Hepatocyte (in vitro differentiated cells): ENCODE measurements at regions not wholly inside any gene's neighbourhood (a gene's known extent, or its start where the extent isn't known, plus 50 kb on each side); places are given as distances from the start of the nearest gene placed in this dataset.

Experiments used
- DNase-seq: peaks from one replicate; pipeline ENCODE4 v3.0.0-alpha.2; 2016; ENCODE audit warnings: low spot score
- H2AFZ ChIP-seq: fragments of 200-600 bp; sonication (generic); 2 replicates; pipeline ENCODE4 v1.6.0; 2016; ENCODE audit warnings: antibody characterized with exemption, mild to moderate bottlenecking
- H3K27ac ChIP-seq: fragments of 200-600 bp; sonication (generic); 2 replicates; pipeline ENCODE4 v1.5.1; 2016; ENCODE audit warnings: mild to moderate bottlenecking
- H3K27me3 ChIP-seq: fragments of 200-600 bp; sonication (generic); 2 replicates; pipeline ENCODE4 v1.6.1; 2016
- H3K36me3 ChIP-seq: fragments of 200-600 bp; sonication (generic); replicated peaks from 2 replicates; pipeline ENCODE4 v1.5.1; 2016; ENCODE audit warnings: low read depth; ENCODE audit not compliant: insufficient read depth
- H3K4me1 ChIP-seq: fragments of 200-600 bp; sonication (generic); 2 replicates; pipeline ENCODE4 v1.5.1; 2016; ENCODE audit warnings: mild to moderate bottlenecking, moderate library complexity; ENCODE audit not compliant: insufficient read depth
- H3K4me2 ChIP-seq: fragments of 200-600 bp; sonication (generic); 2 replicates; pipeline ENCODE4 v1.6.0; 2016
- H3K4me3 ChIP-seq: fragments of 200-600 bp; sonication (generic); 2 replicates; pipeline ENCODE4 v1.5.1; 2016; ENCODE audit warnings: mild to moderate bottlenecking
- H3K79me2 ChIP-seq: fragments of 200-600 bp; sonication (generic); 2 replicates; pipeline ENCODE4 v1.6.0; 2017; ENCODE audit warnings: mild to moderate bottlenecking
- H3K9me2 ChIP-seq: fragments of 200-600 bp; sonication (generic); replicated peaks from 2 replicates; pipeline ENCODE4 v1.6.0; 2017; ENCODE audit warnings: mild to moderate bottlenecking; ENCODE audit not compliant: insufficient read depth
- H3K9me3 ChIP-seq: fragments of 200-600 bp; sonication (generic); 2 replicates; pipeline ENCODE4 v1.5.1; 2016; ENCODE audit warnings: low read depth, mild to moderate bottlenecking
- H4K20me1 ChIP-seq: fragments of 200-600 bp; sonication (generic); 2 replicates; pipeline ENCODE4 v1.6.0; 2016; ENCODE audit warnings: mild to moderate bottlenecking; ENCODE audit not compliant: insufficient read depth, poor library complexity, severe bottlenecking
- EZH2 ChIP-seq: fragments of 200-600 bp; sonication (generic); IDR thresholded peaks from 2 replicates; pipeline ENCODE4 v1.6.1; 2016; ENCODE audit warnings: antibody characterized with exemption, mild to moderate bottlenecking, borderline replicate concordance
- EZH2phosphoT487 ChIP-seq: fragments of 200-600 bp; sonication (generic); IDR thresholded peaks from one replicate; pipeline ENCODE4 v1.6.1; 2018; ENCODE audit warnings: antibody characterized with exemption, mild to moderate bottlenecking, low read depth, moderate library complexity; ENCODE audit not compliant: unreplicated experiment, severe bottlenecking
- WGBS: methylation state at CpG from one replicate; pipeline ENCODE4 v1.1.6; 2016; ENCODE audit warnings: low lambda C conversion rate; ENCODE audit errors: missing lambda C conversion rate; 5-methylcytosine and 5-hydroxymethylcytosine counted together
- TF ChIP-seq, protein P1 (sequence below): fragments of 200-600 bp; sonication (generic); IDR thresholded peaks from 2 replicates; pipeline ENCODE4 v1.5.1; 2016; ENCODE audit warnings: antibody characterized with exemption, mild to moderate bottlenecking; ENCODE audit not compliant: poor library complexity

DNA sequence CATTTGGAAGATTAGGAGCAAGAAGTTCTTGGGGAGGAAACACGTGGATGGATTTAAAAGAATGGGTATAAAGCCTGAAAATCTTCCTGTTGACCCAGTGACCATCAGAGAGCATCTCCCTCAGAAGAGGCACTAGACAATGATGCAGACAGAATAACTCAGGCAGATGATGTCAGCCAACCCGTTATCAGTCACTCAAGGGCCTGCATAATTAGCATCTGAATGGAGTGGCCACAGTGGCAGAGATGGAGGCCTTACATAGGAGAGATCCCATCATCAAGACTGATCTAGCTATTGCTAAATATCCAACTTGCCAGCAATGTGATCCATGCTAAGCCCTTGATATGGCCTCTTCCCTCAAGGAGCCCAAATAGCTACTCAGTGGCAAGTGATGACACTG lies 70.7 kb upstream of the CD82 start:
- Histone ChIP-seq H4K20me1 (no peaks in the 10 kb centered on the region), H3K36me3 (no peaks in the 10 kb centered on the region), H3K4me1 (no peaks in the 10 kb centered on the region), H3K27ac (no peak overlapping the region), H3K79me2 (no peaks in the 10 kb centered on the region), H3K27me3 (no peaks in the 10 kb centered on the region), H3K9me3 (no peaks in the 10 kb centered on the region), H2AFZ (no peak overlapping the region), H3K4me2 (no peak overlapping the region), H3K4me3 (no peak overlapping the region), H3K9me2 (no peaks in the 10 kb centered on the region)
- WGBS, result 72% methylated on average over 2 of the region's 2 CpGs
- no peak for DNase-seq
- TF ChIP-seq, protein P1, sequence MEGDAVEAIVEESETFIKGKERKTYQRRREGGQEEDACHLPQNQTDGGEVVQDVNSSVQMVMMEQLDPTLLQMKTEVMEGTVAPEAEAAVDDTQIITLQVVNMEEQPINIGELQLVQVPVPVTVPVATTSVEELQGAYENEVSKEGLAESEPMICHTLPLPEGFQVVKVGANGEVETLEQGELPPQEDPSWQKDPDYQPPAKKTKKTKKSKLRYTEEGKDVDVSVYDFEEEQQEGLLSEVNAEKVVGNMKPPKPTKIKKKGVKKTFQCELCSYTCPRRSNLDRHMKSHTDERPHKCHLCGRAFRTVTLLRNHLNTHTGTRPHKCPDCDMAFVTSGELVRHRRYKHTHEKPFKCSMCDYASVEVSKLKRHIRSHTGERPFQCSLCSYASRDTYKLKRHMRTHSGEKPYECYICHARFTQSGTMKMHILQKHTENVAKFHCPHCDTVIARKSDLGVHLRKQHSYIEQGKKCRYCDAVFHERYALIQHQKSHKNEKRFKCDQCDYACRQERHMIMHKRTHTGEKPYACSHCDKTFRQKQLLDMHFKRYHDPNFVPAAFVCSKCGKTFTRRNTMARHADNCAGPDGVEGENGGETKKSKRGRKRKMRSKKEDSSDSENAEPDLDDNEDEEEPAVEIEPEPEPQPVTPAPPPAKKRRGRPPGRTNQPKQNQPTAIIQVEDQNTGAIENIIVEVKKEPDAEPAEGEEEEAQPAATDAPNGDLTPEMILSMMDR, result no peak

DNA sequence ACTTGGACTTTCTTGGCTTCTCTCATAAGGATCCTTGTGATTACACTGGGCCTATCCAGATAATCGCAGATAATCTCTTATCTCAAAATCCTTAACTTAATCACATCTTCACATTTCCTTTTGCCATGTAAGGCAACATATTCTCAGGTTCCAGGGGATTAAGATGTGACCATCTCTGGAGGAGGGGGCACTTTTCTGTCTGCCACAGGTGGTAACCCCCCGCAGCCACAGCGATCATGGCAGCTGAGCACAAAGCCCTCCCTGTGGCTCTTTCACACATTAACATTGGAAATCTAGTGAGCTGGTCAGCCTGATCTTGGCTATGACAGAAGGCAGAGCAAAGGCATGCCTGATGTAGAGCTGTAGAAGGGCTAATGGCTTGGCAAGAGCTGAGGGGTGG lies 69.1 kb upstream of the CD82 start:
- TF ChIP-seq, protein P1, result no peak
- TF ChIP-seq EZH2phosphoT487, result no peak
- TF ChIP-seq EZH2, result no peak
- Histone ChIP-seq H3K79me2 (no peaks in the 10 kb centered on the region), H3K27ac (no peak overlapping the region), H3K4me2 (no peak overlapping the region), H3K9me2 (no peaks in the 10 kb centered on the region), H2AFZ (no peak overlapping the region), H4K20me1 (no peaks in the 10 kb centered on the region), H3K9me3 (no peaks in the 10 kb centered on the region), H3K27me3 (no peaks in the 10 kb centered on the region), H3K4me3 (no peak overlapping the region), H3K4me1 (no peaks in the 10 kb centered on the region), H3K36me3 (no peaks in the 10 kb centered on the region)
- whole genome bisulfite sequencing, result 71% methylated on average over 3 of the region's 3 CpGs
- DNase-seq, result no peak

DNA sequence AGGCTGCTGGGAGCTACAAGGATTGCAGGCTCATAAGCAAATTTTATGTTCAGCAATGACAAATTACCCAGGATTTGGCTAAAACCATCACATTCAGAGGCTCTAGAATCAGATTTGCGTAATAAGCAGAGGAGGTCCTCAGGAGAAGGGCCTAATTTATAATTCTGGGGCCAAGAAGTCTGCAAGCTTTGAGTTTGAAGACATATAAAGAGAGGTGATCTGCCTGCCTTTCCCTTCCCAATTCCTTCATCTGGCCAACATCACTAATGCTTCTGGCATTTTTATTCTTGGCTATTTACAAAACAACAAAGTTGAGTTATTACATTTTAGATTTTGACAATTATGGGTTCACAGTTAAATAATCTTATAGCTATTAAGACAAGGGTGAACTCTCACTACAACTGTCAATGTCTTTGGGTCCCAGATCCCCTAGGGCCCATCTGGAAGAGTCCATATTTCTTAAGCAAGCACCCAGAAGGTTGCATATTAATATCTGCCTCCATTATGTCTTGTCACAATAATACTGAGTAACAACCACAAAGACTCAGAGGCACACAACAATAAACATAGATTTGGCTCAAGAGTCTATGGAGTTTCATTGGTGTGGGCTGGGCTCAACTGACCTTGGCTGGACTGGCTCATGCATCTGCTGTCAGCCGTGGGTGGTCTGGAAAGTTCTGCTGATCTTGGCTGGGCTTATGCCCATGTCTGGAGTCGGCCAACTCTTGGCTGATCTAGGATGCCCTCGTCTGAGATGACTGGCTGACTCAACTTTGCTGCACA lies 67.2 kb upstream of the CD82 start:
- H3K27me3 ChIP-seq, result peaks cover 6% of the 10 kb centered on the region
- H3K4me3 ChIP-seq, result no peak overlapping the region
- WGBS, result 76% methylated on average over 4 of the region's 4 CpGs
- TF ChIP-seq, protein P1, result no peak
- TF ChIP-seq EZH2 (no peak), EZH2phosphoT487 (no peak)
- H3K9me2 ChIP-seq, result no peaks in the 10 kb centered on the region
- H2AFZ ChIP-seq, result no peak overlapping the region
- no peaks in the 10 kb centered on the region for H3K4me1 ChIP-seq
- no peak for DNase-seq
- H4K20me1 ChIP-seq, result no peaks in the 10 kb centered on the region
- no peaks in the 10 kb centered on the region for H3K79me2 ChIP-seq
- H3K4me2 ChIP-seq, result no peak overlapping the region
- no peak overlapping the region for H3K27ac ChIP-seq
- H3K9me3 ChIP-seq, result no peaks in the 10 kb centered on the region
- no peaks in the 10 kb centered on the region for H3K36me3 ChIP-seq

DNA sequence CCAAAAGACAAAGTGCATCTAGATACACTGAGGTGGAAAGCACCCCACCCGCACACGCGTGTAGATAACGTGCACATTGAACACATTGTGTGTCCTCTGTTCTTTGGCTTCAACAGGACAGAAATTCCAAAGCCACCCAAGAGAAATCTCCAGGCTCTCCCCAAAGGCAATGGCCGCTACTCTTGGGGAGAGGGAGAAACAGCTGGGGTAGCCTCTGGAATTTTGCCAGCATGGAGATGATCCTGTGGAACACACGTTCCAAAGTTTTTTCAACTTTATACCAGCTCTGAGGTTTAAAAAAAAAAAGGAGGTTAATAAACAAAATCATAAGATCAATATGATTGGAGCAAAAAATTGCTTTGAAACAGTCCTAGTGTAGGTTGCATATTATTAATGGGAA lies 63.0 kb upstream of the CD82 start:
- Histone ChIP-seq H3K27me3 (peaks cover 6% of the 10 kb centered on the region), H2AFZ (no peak overlapping the region), H3K9me3 (no peaks in the 10 kb centered on the region), H3K36me3 (no peaks in the 10 kb centered on the region), H4K20me1 (no peaks in the 10 kb centered on the region), H3K9me2 (no peaks in the 10 kb centered on the region), H3K27ac (no peak overlapping the region), H3K79me2 (no peaks in the 10 kb centered on the region), H3K4me2 (no peak overlapping the region), H3K4me1 (no peaks in the 10 kb centered on the region), H3K4me3 (no peak overlapping the region)
- WGBS, result 96% methylated on average over 6 of the region's 6 CpGs
- TF ChIP-seq, protein P1, result no peak
- TF ChIP-seq EZH2 (no peak), EZH2phosphoT487 (no peak)
- no peak for DNase-seq
